Tibial artery (tissue), 4 donors: ENCODE measurements at regions not wholly inside any gene's neighbourhood (a gene's known extent, or its start where the extent isn't known, plus 50 kb on each side); places are given as distances from the start of the nearest gene placed in this dataset.

Experiments
- DNase-seq, 2 donors: peaks; one replicate each; pipeline ENCODE4 v3.0.0-alpha.2; 2019
- H3K27ac ChIP-seq, 2 donors: fragments of 200-600 bp; sonication (generic) in 1 of 2; 1 replicate in 1 of 2; 2 replicates in 1 of 2; pipeline ENCODE4 v1.5.1; 2018 to 2019; ENCODE audit warnings: mild to moderate bottlenecking in 1 of 2
- H3K27me3 ChIP-seq, 2 donors: fragments of 200-600 bp; sonication (generic) in 1 of 2; one replicate each; pipeline versions ENCODE4 v1.5.1 to v1.6.0; 2016 to 2019
- H3K36me3 ChIP-seq, 3 donors: fragments of 200-600 bp; sonication (generic) in 2 of 3; one replicate each; pipeline ENCODE4 v1.5.1; 2016 to 2019; ENCODE audit warnings: mild to moderate bottlenecking in 2 of 3
- H3K4me1 ChIP-seq, 4 donors: fragments of 200-600 bp; sonication (generic) in 2 of 4; 1 replicate in 3 of 4; 2 replicates in 1 of 4; pipeline ENCODE4 v1.5.1; 2016 to 2019
- H3K4me3 ChIP-seq, 2 donors: fragments of 200-600 bp; sonication (generic) in 1 of 2; 1 replicate in 1 of 2; 2 replicates in 1 of 2; pipeline ENCODE4 v1.5.1; 2018 to 2019; ENCODE audit warnings: mild to moderate bottlenecking in 2 of 2
- H3K9me3 ChIP-seq, 3 donors: fragments of 200-600 bp; sonication (generic) in 1 of 3; one replicate each; pipeline ENCODE4 v1.5.1; 2016 to 2019
- CTCF ChIP-seq, 2 experiments: fragments of 200-600 bp in 1 of 2; fragments of 450-650 bp in 1 of 2; IDR thresholded peaks; one replicate each; pipeline ENCODE4 v1.5.1; 2017 to 2019; ENCODE audit warnings: antibody characterized with exemption in 2 of 2, mild to moderate bottlenecking in 1 of 2, moderate library complexity in 1 of 2
- intact Hi-C: fragments of 100-400 bp; cut with DNase I; formaldehyde crosslinking; loops from one replicate; pipeline ENCODE4 v1.15.0; 2023; ENCODE audit warnings: low total_unique reads

- Histone ChIP-seq H3K9me3 (no peaks in the 10 kb centered on the region), H3K4me1 (no peaks in the 10 kb centered on the region), H3K27ac (no peak overlapping the region), H3K27me3 (no peaks in the 10 kb centered on the region), H3K4me3 (no peak overlapping the region), H3K36me3 (no peaks in the 10 kb centered on the region)
- no peak for DNase-seq
- intact Hi-C loops, result no loop called here
- no peak for TF ChIP-seq CTCF (IDR thresholded peaks at IDR 0.05)
Measured at GRCh38 chrX:42107495-42108488, 184.4 kb upstream of the CASK start.

GRCh38 chrX:42106556-42106955 is 183.2 kb upstream of the CASK start:
- no peak for DNase-seq
- Histone ChIP-seq H3K36me3 (no peaks in the 10 kb centered on the region), H3K9me3 (no peaks in the 10 kb centered on the region), H3K27ac (no peak overlapping the region), H3K4me3 (no peak overlapping the region), H3K4me1 (peaks cover 0 to 6% (median 0%) of the 10 kb centered on the region in 4 donors), H3K27me3 (no peaks in the 10 kb centered on the region)
- intact Hi-C loops, result no loop called here
- no peak for TF ChIP-seq CTCF (IDR thresholded peaks at IDR 0.05)

- peaks cover 0 to 6% (median 0%) of the 10 kb centered on the region in 4 donors for H3K4me1 ChIP-seq
- intact Hi-C loops, result no loop called here
- no peaks in the 10 kb centered on the region for H3K9me3 ChIP-seq
- H3K4me3 ChIP-seq, result no peak overlapping the region
- H3K27ac ChIP-seq, result peak overlapping the region in 1 of 2 donors; percentile 59
- H3K36me3 ChIP-seq, result no peaks in the 10 kb centered on the region
- DNase-seq, result peak; percentile 18 to 64
- TF ChIP-seq CTCF (IDR thresholded peaks at IDR 0.05), result no peak
- no peaks in the 10 kb centered on the region for H3K27me3 ChIP-seq
Measured at GRCh38 chrX:42102586-42103282, 179.4 kb upstream of the CASK start.

GRCh38 chrX:42098900-42099299 is 175.5 kb upstream of the CASK start:
- no peak for TF ChIP-seq CTCF (IDR thresholded peaks at IDR 0.05)
- no peaks in the 10 kb centered on the region for H3K9me3 ChIP-seq
- H3K36me3 ChIP-seq, result no peaks in the 10 kb centered on the region
- peaks cover 0 to 6% (median 0%) of the 10 kb centered on the region in 4 donors for H3K4me1 ChIP-seq
- H3K27me3 ChIP-seq, result no peaks in the 10 kb centered on the region
- no peak overlapping the region for H3K4me3 ChIP-seq
- no peak for DNase-seq
- intact Hi-C loops, result no loop called here
- no peak overlapping the region for H3K27ac ChIP-seq

- Histone ChIP-seq H3K27ac (no peak overlapping the region), H3K4me1 (peaks cover 0 to 4% (median 0%) of the 10 kb centered on the region in 4 donors), H3K4me3 (no peak overlapping the region), H3K9me3 (no peaks in the 10 kb centered on the region), H3K27me3 (no peaks in the 10 kb centered on the region), H3K36me3 (no peaks in the 10 kb centered on the region)
- DNase-seq, result no peak
- TF ChIP-seq CTCF (IDR thresholded peaks at IDR 0.05), result no peak
- intact Hi-C loops, result no loop called here
Measured at GRCh38 chrX:42097486-42097885, 174.1 kb upstream of the CASK start.
